ACC112 (cell line): ENCODE measurements at regions not wholly inside any gene's neighbourhood (a gene's known extent, or its start where the extent isn't known, plus 50 kb on each side); places are given as distances from the start of the nearest gene placed in this dataset.
A peak's percentile ranks its signal among the peaks of the same experiment; 100 is the strongest.

ENCODE experiments used
- H2AFZ ChIP-seq: fragments of 200-600 bp; sonication (generic); one replicate; pipeline ENCODE4 v1.6.0; 2017; ENCODE audit warnings: antibody characterized with exemption, low read length; ENCODE audit not compliant: unreplicated experiment
- H3K27ac ChIP-seq: fragments of 200-600 bp; sonication (generic); 2 replicates; pipeline ENCODE4 v1.5.1; 2014; ENCODE audit warnings: low read depth, mild to moderate bottlenecking, antibody characterized with exemption, low read length, moderate library complexity
- H3K27me3 ChIP-seq: fragments of 200-600 bp; sonication (generic); 2 replicates; pipeline ENCODE4 v1.6.1; 2014; ENCODE audit warnings: mild to moderate bottlenecking, antibody characterized with exemption, low read length, moderate library complexity, mixed read lengths; ENCODE audit not compliant: insufficient read depth
- H3K36me3 ChIP-seq: fragments of 200-600 bp; sonication (generic); 2 replicates; pipeline ENCODE4 v1.6.1; 2016; ENCODE audit warnings: mild to moderate bottlenecking, antibody characterized with exemption, low read length, moderate library complexity, mixed read lengths; ENCODE audit not compliant: insufficient read depth
- H3K4me1 ChIP-seq: fragments of 200-600 bp; sonication (generic); one replicate; pipeline ENCODE4 v1.6.1; 2016; ENCODE audit warnings: low read length, mixed read lengths; ENCODE audit not compliant: insufficient read depth, unreplicated experiment, control insufficient read depth
- H3K4me3 ChIP-seq: fragments of 200-600 bp; sonication (generic); 2 replicates; pipeline ENCODE4 v1.5.1; 2014; ENCODE audit warnings: mild to moderate bottlenecking, low read depth, low read length
- H3K79me2 ChIP-seq: fragments of 200-600 bp; sonication (generic); one replicate; pipeline ENCODE4 v1.6.0; 2016; ENCODE audit warnings: low read length; ENCODE audit not compliant: control insufficient read depth, unreplicated experiment, insufficient read depth

DNA sequence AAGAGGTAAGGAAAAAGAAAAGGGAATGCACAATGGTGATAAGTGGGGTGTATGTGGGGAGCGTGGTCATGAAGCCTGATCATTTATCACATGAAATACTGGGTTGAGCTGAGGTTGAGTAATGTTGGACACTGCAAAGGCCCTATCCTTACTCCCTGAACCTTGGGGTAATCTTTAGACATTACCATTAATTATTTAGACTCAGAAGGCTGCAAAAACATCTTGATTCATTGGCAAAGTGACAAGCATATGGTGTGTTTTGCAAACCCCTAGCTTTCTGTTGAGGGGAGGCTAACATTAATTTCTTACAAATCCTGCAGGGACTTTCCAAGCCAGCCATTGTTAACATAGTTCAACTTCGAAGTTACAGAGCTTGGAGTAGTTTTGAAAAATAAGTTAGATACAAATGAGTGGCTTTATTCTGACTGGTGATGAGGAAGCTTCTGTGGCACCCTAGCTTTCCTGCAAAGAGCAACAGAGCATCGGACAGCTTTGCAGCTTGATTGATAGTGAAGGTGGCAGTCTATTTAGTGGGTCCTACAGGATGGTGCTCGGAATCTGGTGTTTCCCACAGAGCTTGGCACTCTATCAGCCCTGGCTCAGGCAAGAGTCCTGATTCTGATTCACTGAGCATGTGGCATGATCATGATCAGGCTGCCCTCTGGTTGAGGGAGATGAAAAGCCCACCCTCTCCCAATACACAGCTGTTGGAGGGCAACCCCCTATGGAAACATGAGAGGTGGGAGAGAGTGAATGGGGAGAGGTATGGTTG lies 153.7 kb upstream of the NPVF start:
- peaks cover 40% of the 10 kb centered on the region for H3K27me3 ChIP-seq

DNA sequence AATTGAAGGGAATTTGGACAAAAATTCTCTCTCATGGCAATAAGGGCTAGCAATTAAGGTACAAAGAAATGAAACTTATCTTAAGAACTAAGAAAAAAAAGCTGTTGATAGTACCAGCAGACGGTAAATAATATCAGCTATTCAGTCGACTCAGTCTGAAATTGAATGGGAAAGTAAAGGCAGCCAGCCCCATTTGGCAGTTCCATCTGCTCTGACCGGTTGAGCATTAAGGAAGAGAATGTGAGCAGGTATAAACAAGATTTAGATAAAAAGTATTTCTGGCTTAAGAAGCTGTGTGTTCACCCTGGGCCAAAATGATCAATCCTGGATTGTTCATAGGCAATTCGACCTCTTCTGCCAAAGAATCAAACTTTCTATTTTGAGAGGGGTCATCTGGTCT lies 154.6 kb upstream of the NPVF start:
- H3K36me3 ChIP-seq, result no peaks in the 10 kb centered on the region

More for the DNA sequence above, 153.7 kb upstream of the NPVF start:
- Histone ChIP-seq H3K79me2 (no peaks in the 10 kb centered on the region), H3K4me1 (no peaks in the 10 kb centered on the region), H3K27ac (no peak overlapping the region), H2AFZ (no peak overlapping the region), H3K4me3 (no peak overlapping the region), H3K36me3 (no peaks in the 10 kb centered on the region)

DNA sequence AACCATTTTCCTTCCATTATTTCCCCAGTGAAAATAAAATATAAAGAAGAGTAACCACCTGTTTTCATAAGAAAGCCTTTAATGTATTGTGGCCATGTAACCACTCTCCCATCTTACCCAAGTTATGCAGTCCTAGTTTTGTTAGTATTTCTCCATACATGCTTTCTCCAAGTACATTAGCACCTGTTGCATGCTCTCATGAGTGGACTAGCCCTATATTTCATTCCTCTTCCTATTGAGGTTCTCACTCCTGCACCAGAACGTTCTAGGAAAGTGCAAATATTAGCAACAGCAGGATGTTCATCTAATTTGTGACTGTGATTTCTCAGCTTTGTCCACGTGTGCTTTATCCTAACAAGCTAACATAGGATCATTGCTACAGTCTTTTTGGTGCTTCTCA lies 155.1 kb upstream of the NPVF start:
- no peak overlapping the region for H2AFZ ChIP-seq
- H3K4me3 ChIP-seq, result no peak overlapping the region
- H3K4me1 ChIP-seq, result no peaks in the 10 kb centered on the region
- no peaks in the 10 kb centered on the region for H3K79me2 ChIP-seq
- no peaks in the 10 kb centered on the region for H3K36me3 ChIP-seq
- no peak overlapping the region for H3K27ac ChIP-seq
- H3K27me3 ChIP-seq, result peaks cover 47% of the 10 kb centered on the region

More for the DNA sequence above, 154.6 kb upstream of the NPVF start:
- Histone ChIP-seq H3K79me2 (no peaks in the 10 kb centered on the region), H3K27me3 (peaks cover 46% of the 10 kb centered on the region), H2AFZ (no peak overlapping the region), H3K4me3 (no peak overlapping the region), H3K27ac (no peak overlapping the region), H3K4me1 (no peaks in the 10 kb centered on the region)

DNA sequence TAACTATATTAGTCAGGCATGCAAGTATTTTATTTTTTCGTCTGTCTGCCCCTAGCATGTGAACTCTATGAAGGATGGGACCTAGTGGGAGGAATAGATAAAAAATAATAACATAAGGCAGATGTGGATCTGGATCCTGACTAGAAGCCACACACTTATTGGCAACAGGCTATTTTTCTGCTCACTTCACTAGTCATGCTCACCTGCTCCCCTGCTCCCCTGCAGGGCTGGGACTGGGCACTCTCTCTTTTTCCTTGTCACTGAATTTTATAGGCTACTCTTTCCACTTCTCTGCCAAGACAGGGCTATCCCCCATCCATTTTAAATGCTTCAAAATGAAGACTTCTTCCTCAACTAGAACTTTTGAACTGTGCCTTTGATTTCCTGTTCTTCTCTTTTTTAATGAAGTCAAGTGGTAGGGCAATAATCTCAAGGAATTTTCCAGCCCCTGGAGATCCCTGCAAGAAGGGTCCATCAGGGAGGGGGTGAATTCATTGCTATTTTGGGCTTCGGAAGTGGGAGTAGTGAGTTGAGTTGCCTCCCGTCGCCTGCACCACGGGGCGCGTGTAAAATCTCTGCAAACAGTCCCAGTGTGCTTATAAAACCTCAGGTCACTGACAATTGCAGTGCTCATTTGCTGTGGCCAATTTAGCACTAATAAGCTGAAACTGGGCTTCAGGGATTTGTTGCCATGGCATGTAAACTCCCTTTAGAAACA lies 156.7 kb upstream of the NPVF start:
- H3K27ac ChIP-seq, result no peak overlapping the region
- H3K4me1 ChIP-seq, result no peaks in the 10 kb centered on the region
- H3K4me3 ChIP-seq, result no peak overlapping the region
- H2AFZ ChIP-seq, result no peak overlapping the region
- H3K36me3 ChIP-seq, result no peaks in the 10 kb centered on the region
- H3K27me3 ChIP-seq, result peaks cover 53% of the 10 kb centered on the region
- H3K79me2 ChIP-seq, result no peaks in the 10 kb centered on the region

DNA sequence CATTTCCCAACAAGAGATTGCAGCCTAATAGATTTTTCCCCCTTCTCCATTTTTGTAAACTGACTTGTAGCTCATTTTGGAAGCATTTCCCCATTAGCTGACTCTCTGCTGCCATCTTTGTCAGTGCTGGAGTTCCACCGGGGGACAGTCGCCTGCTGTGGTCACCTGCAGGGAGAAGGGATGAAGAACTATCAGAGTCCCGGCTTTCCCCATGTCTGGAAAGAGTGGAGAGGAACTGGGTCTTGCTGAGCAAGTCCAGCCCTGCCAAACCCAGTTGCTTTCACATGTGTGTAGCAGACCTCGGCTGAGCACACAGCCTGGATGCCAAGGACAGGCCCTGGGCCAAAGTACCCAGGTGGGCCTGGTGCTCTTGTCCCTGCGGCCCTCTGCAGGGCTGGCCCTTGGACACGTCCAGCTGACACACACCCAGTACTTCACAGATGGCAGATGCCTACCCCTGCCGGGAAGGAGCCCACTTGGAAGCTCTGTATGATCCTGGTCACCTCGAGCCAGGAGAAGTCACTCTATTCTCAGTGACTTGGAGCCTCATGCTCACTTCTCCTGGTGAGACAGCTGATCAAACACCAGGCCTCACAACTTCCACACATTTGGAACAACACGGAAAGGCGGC lies 157.3 kb upstream of the NPVF start:
- H2AFZ ChIP-seq, result no peak overlapping the region
- no peak overlapping the region for H3K27ac ChIP-seq
- peaks cover 59% of the 10 kb centered on the region for H3K27me3 ChIP-seq
- no peaks in the 10 kb centered on the region for H3K36me3 ChIP-seq
- no peaks in the 10 kb centered on the region for H3K4me1 ChIP-seq
- H3K4me3 ChIP-seq, result no peak overlapping the region
- no peaks in the 10 kb centered on the region for H3K79me2 ChIP-seq

DNA sequence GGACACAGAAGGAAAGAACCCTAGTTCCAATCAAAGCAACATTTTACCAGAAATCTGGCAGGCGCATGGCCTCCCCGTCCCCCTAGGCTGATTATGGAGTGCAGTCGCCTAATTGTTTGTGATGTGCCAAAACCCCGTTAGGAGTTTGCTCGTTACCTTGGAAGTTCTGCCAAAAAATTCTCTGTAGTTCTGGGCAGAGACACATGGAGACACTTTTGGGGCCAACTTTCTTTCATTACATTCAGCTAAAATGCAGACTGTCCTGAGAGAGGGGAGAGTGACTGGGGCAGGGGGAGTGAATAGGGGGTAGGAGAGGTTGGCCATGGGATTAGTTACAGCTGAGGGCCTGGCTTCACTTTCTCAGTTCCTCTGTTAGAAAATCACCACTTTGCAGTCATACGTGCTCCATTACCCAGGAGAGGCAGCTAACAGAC lies 158.0 kb upstream of the NPVF start:
- Histone ChIP-seq H3K4me1 (no peaks in the 10 kb centered on the region), H3K79me2 (no peaks in the 10 kb centered on the region), H3K27ac (no peak overlapping the region), H3K36me3 (no peaks in the 10 kb centered on the region), H3K4me3 (no peak overlapping the region), H2AFZ (no peak overlapping the region), H3K27me3 (peaks cover 60% of the 10 kb centered on the region)

DNA sequence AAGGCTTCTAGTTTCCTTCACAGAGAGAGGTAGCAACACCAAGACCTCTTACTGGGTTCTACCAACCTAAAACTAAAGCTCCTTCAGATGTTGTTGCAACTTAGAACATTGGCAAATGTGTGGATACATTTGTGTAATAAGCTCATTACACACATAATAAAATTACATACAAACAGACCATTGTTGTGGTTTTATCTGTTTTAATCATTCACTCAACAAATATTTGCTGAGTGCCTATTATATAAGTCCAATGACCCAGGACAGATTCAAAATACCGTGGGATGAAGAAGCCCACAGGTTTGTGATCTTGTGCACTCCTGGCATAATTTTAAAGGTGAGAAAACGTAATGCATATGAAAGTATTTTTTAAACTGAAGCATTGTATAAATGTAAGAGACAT lies 160.4 kb upstream of the NPVF start:
- H3K27ac ChIP-seq, result no peak overlapping the region
- H3K4me3 ChIP-seq, result no peak overlapping the region
- no peaks in the 10 kb centered on the region for H3K36me3 ChIP-seq
- H2AFZ ChIP-seq, result no peak overlapping the region
- H3K79me2 ChIP-seq, result no peaks in the 10 kb centered on the region
- H3K27me3 ChIP-seq, result peaks cover 44% of the 10 kb centered on the region
- H3K4me1 ChIP-seq, result no peaks in the 10 kb centered on the region

DNA sequence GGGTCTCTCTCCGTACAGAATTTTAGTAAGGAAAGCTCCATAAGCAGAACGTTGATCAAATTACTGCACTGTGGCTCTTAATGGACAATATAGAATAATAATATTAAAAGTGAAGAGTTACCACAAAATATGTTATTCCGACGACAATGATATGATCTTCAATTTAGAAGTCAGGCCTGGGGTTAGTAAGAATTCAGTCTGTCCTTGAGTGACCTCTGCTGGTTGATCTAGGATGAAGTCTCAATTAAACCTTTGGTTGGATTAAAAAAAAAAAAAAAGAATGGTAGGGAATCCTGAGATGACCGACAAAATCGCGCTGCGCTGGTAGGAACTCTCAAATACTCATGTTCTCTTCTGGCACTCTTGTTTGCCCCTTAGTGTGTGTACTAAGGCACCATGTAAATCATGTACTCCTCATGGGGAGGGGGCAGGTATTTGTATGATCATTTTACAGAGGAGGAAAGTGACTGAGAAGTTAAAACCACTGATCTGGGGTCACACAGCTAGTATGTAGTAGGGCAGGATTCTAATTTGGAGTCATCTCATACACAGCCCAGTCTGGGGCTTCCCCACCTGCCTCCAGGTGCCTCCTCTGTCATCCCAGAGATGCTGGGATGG lies 161.3 kb upstream of the NPVF start:
- no peak overlapping the region for H2AFZ ChIP-seq

DNA sequence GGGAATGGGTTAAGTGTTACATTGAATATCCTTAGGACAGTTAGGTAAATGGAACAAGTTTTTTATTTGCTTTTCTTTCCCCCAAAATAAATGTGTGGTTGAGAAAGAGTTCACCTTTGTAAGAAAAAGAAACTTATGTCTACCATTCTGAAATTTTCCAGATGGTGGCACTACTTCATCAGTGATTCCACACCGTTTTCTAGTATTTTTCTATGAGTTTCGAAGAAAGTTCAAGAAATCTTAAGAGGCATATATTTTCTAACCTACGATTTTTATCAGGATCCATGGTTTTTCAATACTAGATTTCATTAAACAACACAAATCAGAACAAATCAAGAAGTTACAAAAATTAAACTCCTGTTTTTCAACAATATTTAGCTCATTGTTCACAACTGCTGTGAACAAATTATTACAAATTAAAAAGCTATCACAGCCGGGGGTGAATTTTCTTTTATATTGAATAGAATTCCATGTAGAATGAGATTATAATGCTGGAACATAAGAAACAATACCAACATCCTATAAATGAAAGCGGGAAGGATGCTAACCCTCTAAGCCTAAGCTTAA lies 163.1 kb upstream of the NPVF start:
- no peaks in the 10 kb centered on the region for H3K4me1 ChIP-seq
- H3K27ac ChIP-seq, result no peak overlapping the region
- H3K79me2 ChIP-seq, result no peaks in the 10 kb centered on the region
- H3K27me3 ChIP-seq, result peaks cover 25% of the 10 kb centered on the region
- H3K4me3 ChIP-seq, result peak overlapping the region; percentile 9; the same call in 1 of the 2 replicates
- no peaks in the 10 kb centered on the region for H3K36me3 ChIP-seq
- H2AFZ ChIP-seq, result peak overlapping the region; percentile 4

More for the DNA sequence above, 161.3 kb upstream of the NPVF start:
- Histone ChIP-seq H3K4me3 (no peak overlapping the region), H3K27ac (no peak overlapping the region), H3K27me3 (peaks cover 36% of the 10 kb centered on the region), H3K36me3 (no peaks in the 10 kb centered on the region), H3K79me2 (no peaks in the 10 kb centered on the region), H3K4me1 (no peaks in the 10 kb centered on the region)

DNA sequence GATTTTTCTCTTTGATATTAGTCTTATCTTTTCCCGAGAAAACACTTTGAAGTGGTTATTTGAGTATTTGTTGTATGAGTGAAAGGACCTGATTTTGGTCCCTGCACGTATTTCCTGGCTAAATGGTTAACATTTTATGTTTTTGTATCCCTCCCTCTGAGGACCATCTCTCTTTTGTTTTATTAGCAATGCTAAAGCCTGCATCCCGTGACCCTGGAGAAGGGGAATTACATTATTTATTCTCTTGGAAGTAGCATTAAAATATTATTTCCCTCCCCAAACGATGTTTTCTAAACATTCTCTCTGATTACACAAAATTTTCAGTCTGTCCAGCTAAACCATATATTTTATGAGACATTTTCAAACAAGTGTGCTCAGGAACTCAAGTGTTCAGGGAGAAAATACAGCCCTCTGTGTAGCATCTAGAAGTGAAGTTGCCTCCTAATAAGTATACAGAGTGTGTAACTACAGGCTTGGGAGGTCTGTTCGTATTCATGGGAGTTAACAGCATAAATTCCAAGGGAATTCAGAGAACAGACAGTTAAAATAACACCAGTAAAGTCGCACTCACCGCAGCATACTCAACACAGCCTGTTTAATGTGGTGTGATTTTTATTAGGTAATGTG lies 163.8 kb upstream of the NPVF start:
- H3K4me3 ChIP-seq, result peak overlapping the region; percentile 9; the same call in 1 of the 2 replicates
- no peak overlapping the region for H3K27ac ChIP-seq
- H3K79me2 ChIP-seq, result no peaks in the 10 kb centered on the region
- H2AFZ ChIP-seq, result peak overlapping the region; percentile 4
- H3K27me3 ChIP-seq, result peaks cover 23% of the 10 kb centered on the region
- H3K36me3 ChIP-seq, result no peaks in the 10 kb centered on the region
- H3K4me1 ChIP-seq, result no peaks in the 10 kb centered on the region
